Esophagus muscularis mucosa (tissue), 4 donors: ENCODE measurements at regions not wholly inside any gene's neighbourhood (a gene's known extent, or its start where the extent isn't known, plus 50 kb on each side); places are given as distances from the start of the nearest gene placed in this dataset.
"Not testable (repeated sequence)": the region's sequence is repeated elsewhere in the genome, so short reads cannot be mapped to it uniquely, and the experiment has no call there.

Experiments
- DNase-seq: peaks from one replicate; pipeline ENCODE4 v3.0.0-alpha.2; 2017; ENCODE audit errors: extremely low spot score
- H3K27ac ChIP-seq, 4 donors: fragments of 200-600 bp; sonication (generic); replicated peaks in 1 of 4; 1 replicate in 3 of 4; 2 replicates in 1 of 4; pipeline ENCODE4 v1.5.1; 2016 to 2019; ENCODE audit warnings: mild to moderate bottlenecking in 1 of 4
- H3K27me3 ChIP-seq, 4 donors: fragments of 200-600 bp; sonication (generic); one replicate each; pipeline versions ENCODE4 v1.5.1 to v1.6.0; 2016 to 2019
- H3K36me3 ChIP-seq, 4 donors: fragments of 200-600 bp; sonication (generic); one replicate each; pipeline ENCODE4 v1.5.1; 2016 to 2019
- H3K4me1 ChIP-seq, 4 donors: fragments of 200-600 bp; sonication (generic); one replicate each; pipeline ENCODE4 v1.5.1; 2016 to 2019
- H3K4me3 ChIP-seq, 4 donors: fragments of 200-600 bp; sonication (generic); 1 replicate in 2 of 4; 2 replicates in 2 of 4; pipeline ENCODE4 v1.5.1; 2016 to 2019; ENCODE audit warnings: mild to moderate bottlenecking in 4 of 4, moderate library complexity in 1 of 4
- H3K9me3 ChIP-seq, 4 donors: fragments of 200-600 bp; sonication (generic); 1 replicate in 3 of 4; 2 replicates in 1 of 4; pipeline ENCODE4 v1.5.1; 2016 to 2019
- EP300 ChIP-seq: sonication (generic); formaldehyde crosslinking; IDR thresholded peaks from one replicate; pipeline ENCODE4 v1.6.1; 2017; ENCODE audit warnings: antibody characterized with exemption
- POLR2A ChIP-seq: fragments of 450-650 bp; IDR thresholded peaks from one replicate; pipeline ENCODE4 v1.6.1; 2017; ENCODE audit warnings: antibody characterized with exemption, moderate library complexity, mild to moderate bottlenecking, low read depth
- POLR2AphosphoS5 ChIP-seq, 2 donors: sonication (generic); formaldehyde crosslinking; IDR thresholded peaks; one replicate each; pipeline ENCODE4 v1.6.1; 2017; ENCODE audit warnings: antibody characterized with exemption in 2 of 2
- WGBS: methylation state at CpG from one replicate; pipeline ENCODE4 v1.1.5; 2018; 5-methylcytosine and 5-hydroxymethylcytosine counted together
- intact Hi-C: fragments of 100-400 bp; cut with DNase I; formaldehyde crosslinking; loops from one replicate; pipeline ENCODE4 v1.15.1; 2023
- TF ChIP-seq, protein P1 (sequence below), 3 experiments: fragments of 200-600 bp in 2 of 3; fragments of 450-650 bp in 1 of 3; sonication (generic) in 2 of 3; IDR thresholded peaks; one replicate each; pipeline ENCODE4 v1.5.1; 2017 to 2019; ENCODE audit warnings: antibody characterized with exemption in 3 of 3, mild to moderate bottlenecking in 2 of 3, moderate library complexity in 1 of 3

DNA sequence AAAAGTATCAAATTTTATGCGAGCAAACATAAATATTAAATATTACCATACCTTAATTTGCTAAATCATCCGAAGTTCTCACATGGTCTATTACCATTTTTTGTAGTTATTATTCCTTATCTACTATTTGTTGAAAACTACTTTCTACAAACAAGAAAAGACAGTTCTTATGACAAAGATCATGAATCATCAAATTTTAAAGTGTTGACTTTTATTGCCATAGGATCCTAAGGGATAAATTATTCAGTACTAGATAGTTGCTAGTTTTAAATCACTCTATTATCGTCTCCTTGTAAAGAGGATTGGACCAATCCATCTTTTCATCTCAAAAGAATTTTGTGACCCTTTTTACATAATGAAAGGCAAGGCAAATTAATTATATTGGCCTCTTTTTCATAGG lies 523.6 kb upstream of the TMEFF2 start:
- Histone ChIP-seq H3K36me3 (no peaks in the 10 kb centered on the region), H3K27me3 (no peaks in the 10 kb centered on the region), H3K27ac (no peak overlapping the region), H3K9me3 (no peaks in the 10 kb centered on the region), H3K4me1 (no peaks in the 10 kb centered on the region), H3K4me3 (no peak overlapping the region)
- WGBS, result 92% methylated on average over 3 of the region's 3 CpGs
- intact Hi-C loops, result no loop called here
- DNase-seq, result no peak
- TF ChIP-seq POLR2AphosphoS5 (IDR thresholded peaks at IDR 0.05), result no peak

DNA sequence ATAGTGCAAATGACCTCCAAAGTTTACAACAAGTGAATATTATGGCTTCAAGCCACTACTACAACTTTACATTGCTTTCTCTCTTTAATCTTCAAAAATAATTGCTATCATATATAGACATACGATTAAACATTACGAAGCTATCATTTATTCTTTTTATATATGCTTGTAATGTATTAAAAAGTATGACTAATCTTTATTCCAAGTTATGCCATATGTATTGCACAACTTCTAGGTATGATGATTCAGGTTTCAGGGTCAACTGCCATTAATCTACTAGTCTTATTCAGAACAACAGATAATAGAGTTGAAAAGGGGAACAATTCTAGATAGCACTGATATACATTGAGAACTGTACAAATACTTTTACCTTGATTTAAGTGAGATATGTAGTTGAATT lies 506.2 kb upstream of the TMEFF2 start:
- no peak for DNase-seq
- H3K4me3 ChIP-seq, result no peak overlapping the region
- TF ChIP-seq POLR2A, result no peak
- TF ChIP-seq, protein P1, sequence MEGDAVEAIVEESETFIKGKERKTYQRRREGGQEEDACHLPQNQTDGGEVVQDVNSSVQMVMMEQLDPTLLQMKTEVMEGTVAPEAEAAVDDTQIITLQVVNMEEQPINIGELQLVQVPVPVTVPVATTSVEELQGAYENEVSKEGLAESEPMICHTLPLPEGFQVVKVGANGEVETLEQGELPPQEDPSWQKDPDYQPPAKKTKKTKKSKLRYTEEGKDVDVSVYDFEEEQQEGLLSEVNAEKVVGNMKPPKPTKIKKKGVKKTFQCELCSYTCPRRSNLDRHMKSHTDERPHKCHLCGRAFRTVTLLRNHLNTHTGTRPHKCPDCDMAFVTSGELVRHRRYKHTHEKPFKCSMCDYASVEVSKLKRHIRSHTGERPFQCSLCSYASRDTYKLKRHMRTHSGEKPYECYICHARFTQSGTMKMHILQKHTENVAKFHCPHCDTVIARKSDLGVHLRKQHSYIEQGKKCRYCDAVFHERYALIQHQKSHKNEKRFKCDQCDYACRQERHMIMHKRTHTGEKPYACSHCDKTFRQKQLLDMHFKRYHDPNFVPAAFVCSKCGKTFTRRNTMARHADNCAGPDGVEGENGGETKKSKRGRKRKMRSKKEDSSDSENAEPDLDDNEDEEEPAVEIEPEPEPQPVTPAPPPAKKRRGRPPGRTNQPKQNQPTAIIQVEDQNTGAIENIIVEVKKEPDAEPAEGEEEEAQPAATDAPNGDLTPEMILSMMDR (IDR thresholded peaks at IDR 0.05), result no peak
- TF ChIP-seq EP300, result no peak
- TF ChIP-seq POLR2AphosphoS5 (IDR thresholded peaks at IDR 0.05), result no peak
- no peaks in the 10 kb centered on the region for H3K9me3 ChIP-seq
- no peaks in the 10 kb centered on the region for H3K36me3 ChIP-seq
- no peak overlapping the region for H3K27ac ChIP-seq
- intact Hi-C loops, result no loop called here
- whole genome bisulfite sequencing, result 61% methylated on average over 2 of the region's 2 CpGs
- no peaks in the 10 kb centered on the region for H3K4me1 ChIP-seq
- H3K27me3 ChIP-seq, result no peaks in the 10 kb centered on the region

DNA sequence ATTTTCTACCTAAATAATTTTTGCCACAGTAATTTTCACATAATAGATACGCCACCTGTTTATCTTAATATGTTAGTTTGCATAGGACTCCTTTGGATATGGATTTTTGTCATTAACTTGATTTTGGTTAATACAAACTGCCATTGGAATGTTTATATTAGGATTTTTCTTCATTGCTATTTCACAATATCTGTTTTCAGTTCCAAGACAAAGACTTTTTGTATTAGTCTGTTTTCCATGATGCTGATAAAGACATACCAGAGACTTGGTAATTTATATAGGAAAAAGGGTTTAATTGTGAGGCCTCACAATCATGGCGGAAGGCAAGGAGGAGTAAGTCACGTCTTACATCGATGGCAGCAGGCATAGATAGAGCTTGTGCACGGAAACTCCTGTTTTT lies 503.1 kb upstream of the TMEFF2 start:
- Histone ChIP-seq H3K4me1 (no peaks in the 10 kb centered on the region), H3K4me3 (no peak overlapping the region), H3K36me3 (no peaks in the 10 kb centered on the region), H3K9me3 (no peaks in the 10 kb centered on the region), H3K27ac (no peak overlapping the region), H3K27me3 (no peaks in the 10 kb centered on the region)
- WGBS, result 87% methylated on average over 5 of the region's 5 CpGs
- no peak for DNase-seq
- intact Hi-C loops, result no loop called here
- TF ChIP-seq EP300, result no peak
- TF ChIP-seq POLR2A, result no peak
- TF ChIP-seq, protein P1 (IDR thresholded peaks at IDR 0.05), result no peak
- no peak for TF ChIP-seq POLR2AphosphoS5 (IDR thresholded peaks at IDR 0.05)

DNA sequence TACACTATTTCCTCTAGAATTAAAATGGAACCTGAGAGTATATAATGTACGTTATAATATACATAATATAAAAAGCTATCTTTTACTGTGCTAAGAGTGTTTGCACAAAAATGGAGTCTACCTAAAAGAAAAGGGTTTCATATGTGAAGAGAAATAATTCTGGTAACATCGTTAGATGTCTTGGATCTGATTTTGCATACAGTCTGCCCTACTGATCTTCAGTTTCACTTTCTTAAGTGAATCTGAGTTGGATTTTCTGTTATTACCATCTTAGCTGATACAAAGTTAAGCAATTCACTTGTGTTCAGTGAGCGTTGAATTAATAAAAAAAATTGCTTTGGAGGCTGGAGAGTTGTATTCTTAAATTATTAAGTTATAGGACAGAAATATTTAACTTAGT lies 502.1 kb upstream of the TMEFF2 start:
- no peaks in the 10 kb centered on the region for H3K9me3 ChIP-seq

DNA sequence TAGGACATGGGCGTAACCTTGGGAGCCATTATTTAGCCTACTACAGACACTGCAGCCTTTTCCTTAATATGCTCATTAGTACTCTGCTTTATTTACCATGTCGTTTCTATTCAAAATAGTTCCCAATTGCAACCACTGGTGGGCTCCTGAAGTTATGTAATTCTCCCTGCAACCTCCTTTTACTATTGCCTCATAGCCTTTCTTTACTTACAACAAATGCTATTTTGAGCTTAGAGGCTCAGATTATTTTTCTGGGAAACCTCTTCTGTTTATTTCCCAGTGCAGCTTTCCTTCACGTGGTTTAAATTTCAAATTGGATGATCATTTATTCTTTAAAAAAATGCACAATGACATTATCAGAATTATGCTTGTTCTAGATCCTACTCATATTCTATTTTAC lies 492.3 kb upstream of the TMEFF2 start:
- Histone ChIP-seq H3K4me3 (no peak overlapping the region), H3K36me3 (no peaks in the 10 kb centered on the region), H3K4me1 (peaks cover 0 to 3% (median 0%) of the 10 kb centered on the region in 4 donors), H3K27ac (no peak overlapping the region), H3K27me3 (no peaks in the 10 kb centered on the region), H3K9me3 (no peaks in the 10 kb centered on the region)
- 60% methylated on average over 3 of the region's 3 CpGs for WGBS
- no peak for DNase-seq
- intact Hi-C loops, result no loop called here
- TF ChIP-seq POLR2AphosphoS5 (IDR thresholded peaks at IDR 0.05) (no peak), POLR2A (no peak), EP300 (no peak)
- TF ChIP-seq, protein P1 (IDR thresholded peaks at IDR 0.05), result no peak

More for the DNA sequence above, 502.1 kb upstream of the TMEFF2 start:
- Histone ChIP-seq H3K4me3 (no peak overlapping the region), H3K27me3 (no peaks in the 10 kb centered on the region), H3K4me1 (no peaks in the 10 kb centered on the region), H3K36me3 (no peaks in the 10 kb centered on the region), H3K27ac (no peak overlapping the region)
- TF ChIP-seq POLR2A (no peak), POLR2AphosphoS5 (IDR thresholded peaks at IDR 0.05) (no peak), EP300 (no peak)
- TF ChIP-seq, protein P1 (IDR thresholded peaks at IDR 0.05), result no peak
- DNase-seq, result no peak
- WGBS, result 81% methylated on average over 3 of the region's 3 CpGs
- intact Hi-C loops, result no loop called here

DNA sequence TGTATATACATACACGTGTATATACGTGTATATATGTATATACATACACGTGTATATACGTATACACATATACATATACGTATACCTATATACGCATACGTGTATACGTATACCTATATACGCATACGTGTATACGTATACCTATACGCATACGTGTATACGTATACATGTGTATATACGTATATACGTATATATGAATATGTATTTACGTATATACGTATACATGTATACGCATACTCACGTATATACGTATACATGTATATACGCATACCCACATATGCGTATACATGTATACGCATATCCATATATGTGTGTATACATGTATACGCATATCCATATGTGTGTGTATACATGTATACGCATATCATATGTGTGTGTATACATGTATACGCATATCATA lies 487.8 kb upstream of the TMEFF2 start:
- H3K27me3 ChIP-seq, DNase-seq, H3K36me3 ChIP-seq, H3K4me3 ChIP-seq, H3K4me1 ChIP-seq, H3K9me3 ChIP-seq, H3K27ac ChIP-seq, intact Hi-C loops: not testable (repeated sequence)
- 95% methylated on average over 27 of the region's 27 CpGs for WGBS
